ENCODE measurements at regions not wholly inside any gene's neighbourhood (a gene's known extent, or its start where the extent isn't known, plus 50 kb on each side); places are given as distances from the start of the nearest gene placed in this dataset.

GRCh38 chr3:182308328-182308727 is 485.0 kb upstream of the ATP11B start:
- TF ChIP-seq CTCF (IDR thresholded peaks at IDR 0.05) (no peak), SIN3A (IDR thresholded peaks at IDR 0.05; ENCODE audit: borderline replicate concordance, insufficient read depth, low read depth, low read length) (no peak)

Data from Panc1 (cell line).